ENCODE measurements at regions not wholly inside any gene's neighbourhood (a gene's known extent, or its start where the extent isn't known, plus 50 kb on each side); places are given as distances from the start of the nearest gene placed in this dataset.

- TF ChIP-seq EP300 (IDR thresholded peaks at IDR 0.05) = no peak
- TF ChIP-seq, protein P1, sequence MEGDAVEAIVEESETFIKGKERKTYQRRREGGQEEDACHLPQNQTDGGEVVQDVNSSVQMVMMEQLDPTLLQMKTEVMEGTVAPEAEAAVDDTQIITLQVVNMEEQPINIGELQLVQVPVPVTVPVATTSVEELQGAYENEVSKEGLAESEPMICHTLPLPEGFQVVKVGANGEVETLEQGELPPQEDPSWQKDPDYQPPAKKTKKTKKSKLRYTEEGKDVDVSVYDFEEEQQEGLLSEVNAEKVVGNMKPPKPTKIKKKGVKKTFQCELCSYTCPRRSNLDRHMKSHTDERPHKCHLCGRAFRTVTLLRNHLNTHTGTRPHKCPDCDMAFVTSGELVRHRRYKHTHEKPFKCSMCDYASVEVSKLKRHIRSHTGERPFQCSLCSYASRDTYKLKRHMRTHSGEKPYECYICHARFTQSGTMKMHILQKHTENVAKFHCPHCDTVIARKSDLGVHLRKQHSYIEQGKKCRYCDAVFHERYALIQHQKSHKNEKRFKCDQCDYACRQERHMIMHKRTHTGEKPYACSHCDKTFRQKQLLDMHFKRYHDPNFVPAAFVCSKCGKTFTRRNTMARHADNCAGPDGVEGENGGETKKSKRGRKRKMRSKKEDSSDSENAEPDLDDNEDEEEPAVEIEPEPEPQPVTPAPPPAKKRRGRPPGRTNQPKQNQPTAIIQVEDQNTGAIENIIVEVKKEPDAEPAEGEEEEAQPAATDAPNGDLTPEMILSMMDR (IDR thresholded peaks at IDR 0.05) = no peak
- TF ChIP-seq POLR2A (IDR thresholded peaks at IDR 0.05) = no peak
- TF ChIP-seq POLR2AphosphoS5 (IDR thresholded peaks at IDR 0.05) = no peak
These were observed 511.5 kb upstream of the CYLC2 start for GRCh38 chr9:102483651-102484050.

Measured in upper lobe of left lung (tissue), 4 donors.